ENCODE measurements at regions not wholly inside any gene's neighbourhood (a gene's known extent, or its start where the extent isn't known, plus 50 kb on each side); places are given as distances from the start of the nearest gene placed in this dataset.

- H3K9me3 ChIP-seq (ENCODE audit: control insufficient read depth in 4 of 4, low read length in 3 of 4) = no peaks in the 10 kb centered on the region
- no peak for DNase-seq (ENCODE audit: low spot score)
- H3K9ac ChIP-seq (ENCODE audit: low read depth in 1 of 2, low read length in 2 of 2) = no peak overlapping the region
- H3K4me3 ChIP-seq (ENCODE audit: low read depth in 1 of 3, low read length in 3 of 3) = no peak overlapping the region
- H3K36me3 ChIP-seq (ENCODE audit: control insufficient read depth in 4 of 4, insufficient read depth in 3 of 4, low read depth in 1 of 4, low read length in 3 of 4) = no peaks in the 10 kb centered on the region
- 91% methylated on average over 7 of the region's 7 CpGs for WGBS
- no peaks in the 10 kb centered on the region for H3K4me1 ChIP-seq (ENCODE audit: control insufficient read depth in 4 of 4, insufficient read depth in 4 of 4, low read length in 3 of 4)
- no peaks in the 10 kb centered on the region for H3K27me3 ChIP-seq (ENCODE audit: control insufficient read depth in 4 of 4, insufficient read depth in 4 of 4, low read length in 3 of 4)
- H3K27ac ChIP-seq (ENCODE audit: low read depth in 1 of 2, low read length in 2 of 2) = no peak overlapping the region
- no peak for TF ChIP-seq RAD21 (IDR thresholded peaks at IDR 0.05)
- TF ChIP-seq HNF4A (conservative IDR thresholded peaks at IDR 0.05) = no peak
- no peak for TF ChIP-seq NR2F2 (IDR thresholded peaks at IDR 0.05)
- TF ChIP-seq FOXA1 (IDR thresholded peaks at IDR 0.05) = no peak
- no peak for TF ChIP-seq RXRA (IDR thresholded peaks at IDR 0.05)
- TF ChIP-seq CTCF (IDR thresholded peaks at IDR 0.05; ENCODE audit: low read depth, low read length, missing input control) = no peak
- TF ChIP-seq GABPA (IDR thresholded peaks at IDR 0.05 in 1 of 2, conservative IDR thresholded peaks at IDR 0.05 in 1 of 2) = no peak
- TF ChIP-seq ZBTB33 (IDR thresholded peaks at IDR 0.05) = no peak
- no peak for TF ChIP-seq REST (IDR thresholded peaks at IDR 0.05)
- TF ChIP-seq YY1 (IDR thresholded peaks at IDR 0.05) = no peak
- TF ChIP-seq MAX (IDR thresholded peaks at IDR 0.05) = no peak
- no peak for TF ChIP-seq JUND (IDR thresholded peaks at IDR 0.05)
- no peak for TF ChIP-seq ATF3 (IDR thresholded peaks at IDR 0.05)
Measured at GRCh38 chr3:178341636-178342035, 194.6 kb upstream of the KCNMB2 start.

GRCh38 chr3:178342111-178342510 lies 194.1 kb upstream of the KCNMB2 start:
- Histone ChIP-seq H3K9me3 (ENCODE audit: control insufficient read depth in 4 of 4, low read length in 3 of 4) (no peaks in the 10 kb centered on the region), H3K4me1 (ENCODE audit: control insufficient read depth in 4 of 4, insufficient read depth in 4 of 4, low read length in 3 of 4) (no peaks in the 10 kb centered on the region), H3K27ac (ENCODE audit: low read depth in 1 of 2, low read length in 2 of 2) (no peak overlapping the region), H3K4me3 (ENCODE audit: low read depth in 1 of 3, low read length in 3 of 3) (no peak overlapping the region), H3K36me3 (ENCODE audit: control insufficient read depth in 4 of 4, insufficient read depth in 3 of 4, low read depth in 1 of 4, low read length in 3 of 4) (no peaks in the 10 kb centered on the region), H3K27me3 (ENCODE audit: control insufficient read depth in 4 of 4, insufficient read depth in 4 of 4, low read length in 3 of 4) (no peaks in the 10 kb centered on the region), H3K9ac (ENCODE audit: low read depth in 1 of 2, low read length in 2 of 2) (no peak overlapping the region)
- DNase-seq (ENCODE audit: low spot score) = no peak
- 89% methylated on average over 2 of the region's 2 CpGs for WGBS
- TF ChIP-seq HNF4G (IDR thresholded peaks at IDR 0.05) = no peak
- no peak for TF ChIP-seq YY1 (IDR thresholded peaks at IDR 0.05)
- no peak for TF ChIP-seq ZBTB33 (IDR thresholded peaks at IDR 0.05)
- no peak for TF ChIP-seq TAF1 (conservative IDR thresholded peaks at IDR 0.05)
- no peak for TF ChIP-seq RXRA (IDR thresholded peaks at IDR 0.05)
- TF ChIP-seq CTCF (IDR thresholded peaks at IDR 0.05; ENCODE audit: low read depth, low read length, missing input control) = no peak
- TF ChIP-seq GABPA (IDR thresholded peaks at IDR 0.05 in 1 of 2, conservative IDR thresholded peaks at IDR 0.05 in 1 of 2) = no peak
- TF ChIP-seq JUND (IDR thresholded peaks at IDR 0.05) = no peak
- no peak for TF ChIP-seq NR2F2 (IDR thresholded peaks at IDR 0.05)
- TF ChIP-seq EGR1 (IDR thresholded peaks at IDR 0.05; ENCODE audit: low read depth in 2 of 2) = no peak
- TF ChIP-seq FOXA1 (IDR thresholded peaks at IDR 0.05) = no peak
- TF ChIP-seq FOXA2 (IDR thresholded peaks at IDR 0.05) = no peak
- TF ChIP-seq RAD21 (IDR thresholded peaks at IDR 0.05) = no peak
- no peak for TF ChIP-seq HNF4A (conservative IDR thresholded peaks at IDR 0.05)
- no peak for TF ChIP-seq ATF3 (IDR thresholded peaks at IDR 0.05)
